Dedifferentiated amniotic fluid mesenchymal stem cell (primary cell): ENCODE measurements at regions not wholly inside any gene's neighbourhood (a gene's known extent, or its start where the extent isn't known, plus 50 kb on each side); places are given as distances from the start of the nearest gene placed in this dataset.

Experiments used
- DNase-seq: peaks from one replicate; pipeline ENCODE4 v3.0.0-alpha.2; 2016; ENCODE audit errors: extremely low spot score

DNA sequence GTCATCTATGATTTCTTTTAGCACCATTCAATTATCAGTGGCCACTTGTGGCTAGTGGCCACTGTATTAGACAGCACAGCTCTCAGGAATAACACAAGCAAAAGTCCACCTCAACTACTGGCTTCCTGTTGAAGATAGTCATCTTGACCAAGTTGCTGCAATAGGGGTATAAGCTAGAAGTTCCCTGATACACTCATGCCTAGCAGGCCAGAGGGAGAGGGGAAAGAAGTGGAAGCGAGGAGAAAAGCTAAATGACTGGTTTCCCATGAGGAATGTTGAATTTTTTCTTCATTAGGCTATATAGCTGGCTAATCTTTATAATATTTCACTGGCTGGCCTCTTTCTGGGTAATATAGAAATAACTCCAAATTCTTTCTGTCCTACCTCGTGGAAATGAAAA is 327.5 kb upstream of the MEOX2 start:
- no peak for DNase-seq

DNA sequence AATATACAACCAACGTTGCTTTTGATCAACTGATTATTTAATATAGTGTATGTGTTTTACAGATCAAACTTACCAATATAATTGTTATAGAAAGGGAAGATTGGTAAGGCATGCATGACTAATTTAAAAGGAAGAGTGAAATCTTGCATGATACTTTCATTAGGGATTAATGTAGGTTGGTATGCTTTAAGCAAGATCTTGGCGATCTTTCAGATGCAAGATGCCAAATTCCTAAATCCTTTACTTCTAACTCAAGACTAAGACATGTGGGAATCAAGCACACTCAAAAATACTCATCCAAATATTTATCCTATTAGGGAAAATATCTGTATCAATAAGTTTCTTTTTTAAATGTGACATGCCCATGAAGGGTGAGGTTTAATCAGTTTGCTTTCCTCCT is 321.4 kb upstream of the MEOX2 start:
- no peak for DNase-seq

DNA sequence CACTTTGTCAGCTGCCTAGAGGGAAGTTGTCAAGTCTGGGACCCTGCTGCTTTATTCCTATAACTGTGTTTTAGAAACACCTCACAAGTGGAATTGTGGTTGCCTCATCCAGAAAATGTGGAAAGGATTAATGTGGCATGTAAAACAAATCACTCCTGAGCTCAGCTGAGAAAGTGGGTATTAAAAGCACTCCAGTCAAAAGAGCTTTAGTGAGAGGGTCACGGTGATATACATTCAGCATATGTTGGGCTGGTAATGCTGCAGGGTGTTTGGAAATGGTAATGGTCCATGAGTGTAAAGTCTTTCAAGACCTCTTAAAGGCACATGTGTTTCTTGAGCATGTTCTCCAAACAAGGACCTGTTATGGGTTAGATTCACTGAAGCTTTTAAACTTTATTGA is 318.2 kb upstream of the MEOX2 start:
- DNase-seq = no peak

DNA sequence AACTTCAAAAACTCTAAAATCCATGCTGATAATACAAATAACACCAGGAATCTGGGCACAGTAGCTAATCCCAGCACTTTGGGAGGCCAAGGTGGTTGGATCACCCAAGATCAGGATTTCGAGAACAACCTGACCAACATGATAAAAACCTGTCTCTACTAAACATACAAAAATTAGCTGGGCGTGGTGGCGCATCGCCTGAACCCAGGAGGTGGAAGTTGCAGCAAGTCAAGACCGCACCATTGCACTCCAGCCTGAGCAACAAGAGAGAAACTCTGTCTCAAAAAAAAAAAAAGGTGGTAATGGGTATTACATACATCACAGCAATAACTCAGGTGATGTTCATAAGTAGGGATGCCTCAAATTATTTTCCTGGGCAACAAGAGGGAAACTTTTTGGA is 315.0 kb upstream of the MEOX2 start:
- DNase-seq = no peak

DNA sequence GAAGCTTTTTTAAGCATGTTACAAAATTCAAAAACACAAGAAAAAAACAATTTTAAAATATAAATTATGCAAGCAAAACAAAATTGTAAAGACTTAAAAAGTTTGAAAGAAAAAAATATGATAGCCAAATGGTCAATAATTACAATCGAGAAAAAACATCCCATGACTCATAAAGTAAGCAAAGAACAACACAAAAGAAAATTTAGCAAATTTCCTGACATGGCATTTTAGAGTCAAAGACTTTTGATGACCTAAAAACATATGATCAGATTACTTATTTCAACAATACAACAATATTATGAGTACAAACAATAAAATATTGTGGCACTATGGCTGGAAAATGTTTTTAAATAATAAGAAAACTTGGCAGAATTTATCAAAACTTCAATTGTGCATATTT is 312.1 kb upstream of the MEOX2 start:
- no peak for DNase-seq

DNA sequence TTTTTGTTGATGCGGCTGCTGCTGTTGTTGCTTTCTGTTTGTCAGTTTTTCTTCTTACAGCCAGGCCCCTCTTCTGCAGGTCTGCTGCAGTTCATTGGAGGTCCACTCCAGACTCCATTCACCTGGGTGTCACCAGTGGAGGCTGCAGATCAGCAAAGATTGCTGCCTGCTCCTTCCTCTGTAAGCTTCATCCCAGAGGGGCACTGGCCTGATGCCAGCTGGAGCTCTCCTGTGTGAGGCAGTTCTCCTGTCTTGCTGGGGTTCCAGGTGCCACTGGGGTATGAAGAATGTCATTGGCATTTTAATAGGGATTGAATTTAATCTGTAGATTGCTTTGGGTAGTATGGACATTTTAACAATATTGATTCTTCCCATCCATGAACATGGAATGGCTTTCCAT is 308.5 kb upstream of the MEOX2 start:
- DNase-seq = no peak

DNA sequence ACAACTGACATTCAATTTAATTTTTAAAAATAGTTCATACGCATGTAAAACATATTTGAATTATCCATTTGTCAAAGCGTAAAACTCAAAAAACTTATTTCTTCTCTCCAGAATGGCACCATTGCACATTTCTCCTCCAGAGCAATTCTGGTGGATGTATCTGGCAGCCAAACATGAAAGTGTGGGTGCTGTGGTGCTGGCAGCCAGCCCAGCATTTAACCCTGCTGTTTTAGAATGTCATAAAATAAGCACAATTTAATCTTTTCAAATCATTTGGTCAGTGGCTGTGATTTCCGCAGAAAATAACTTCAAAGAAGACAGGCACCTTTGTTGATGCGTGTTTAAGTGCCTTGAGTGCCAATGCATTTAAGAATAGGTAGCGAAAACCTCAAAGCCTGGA is 302.7 kb upstream of the MEOX2 start:
- DNase-seq = no peak

DNA sequence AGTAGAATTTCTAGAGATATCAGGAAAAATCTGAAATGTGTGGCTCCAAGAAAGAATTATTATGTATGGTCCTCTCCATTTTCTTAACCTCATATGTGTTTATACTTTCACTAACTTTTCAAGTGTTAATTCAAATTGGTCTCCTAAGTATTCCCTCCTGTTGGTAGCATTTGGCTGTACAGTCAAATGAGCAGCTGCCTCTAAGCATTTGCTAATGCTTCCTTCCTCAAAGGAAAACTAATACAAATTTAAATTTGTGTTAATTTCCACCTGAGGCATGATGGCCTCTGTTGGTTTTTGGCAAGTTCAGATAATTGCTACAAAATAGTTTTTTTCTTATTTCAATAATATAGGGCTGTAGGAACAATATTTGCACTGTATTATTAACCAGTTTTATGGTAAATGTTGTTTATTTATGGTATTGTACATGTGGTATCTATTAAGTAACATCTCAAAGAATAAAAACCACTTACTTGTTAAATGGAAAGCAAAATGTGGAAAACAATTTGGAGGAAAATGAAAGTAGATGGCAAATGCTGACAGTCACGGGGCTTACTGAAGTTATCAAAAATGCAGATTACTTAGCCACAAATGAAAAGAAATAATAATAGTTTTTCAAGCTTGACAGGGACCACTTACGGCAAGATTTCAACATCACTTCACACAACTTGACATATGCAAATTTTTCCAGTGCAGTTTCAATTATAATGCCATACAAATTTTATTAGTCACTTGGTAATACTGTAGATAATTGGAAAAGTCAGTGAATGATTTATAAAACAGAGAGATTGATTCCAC is 299.3 kb upstream of the MEOX2 start:
- DNase-seq = no peak

DNA sequence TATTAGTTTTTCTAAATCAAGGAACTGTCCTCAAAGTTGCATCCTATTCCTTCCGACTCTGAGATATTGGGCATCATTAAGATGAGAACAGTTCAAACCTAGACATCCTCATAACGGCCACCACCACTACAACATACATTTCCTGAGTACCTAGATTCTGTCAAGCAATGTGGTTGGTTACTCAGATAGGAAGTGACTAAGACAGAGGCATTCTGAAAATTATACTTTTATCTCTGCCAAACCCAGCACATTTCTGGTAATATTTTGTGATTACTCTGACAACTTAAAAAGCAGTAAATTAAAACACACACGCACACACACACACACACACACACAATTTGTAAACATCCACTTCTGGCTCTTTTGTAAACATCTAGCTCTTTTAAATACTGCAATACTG is 291.2 kb upstream of the MEOX2 start:
- DNase-seq = no peak

DNA sequence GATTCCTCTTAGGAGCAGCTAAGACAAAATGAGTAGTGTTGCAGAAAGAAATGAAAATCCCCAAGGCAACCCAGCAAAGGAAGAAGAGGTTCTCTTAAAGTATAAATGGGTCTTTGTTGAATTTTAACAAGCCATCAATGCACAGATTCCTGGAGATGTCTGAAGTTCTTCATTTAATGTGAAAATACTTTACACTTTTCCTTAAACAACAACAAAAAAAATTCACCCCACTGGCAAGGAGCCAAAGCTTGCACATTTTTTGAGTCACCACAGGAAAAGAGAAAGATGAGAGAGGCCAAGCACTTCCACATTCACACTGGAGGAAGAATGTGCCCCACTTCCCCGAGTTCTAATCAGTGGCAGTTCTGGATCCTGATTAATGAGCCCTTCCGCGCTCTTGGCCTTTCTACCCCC is 286.4 kb upstream of the MEOX2 start:
- no peak for DNase-seq

DNA sequence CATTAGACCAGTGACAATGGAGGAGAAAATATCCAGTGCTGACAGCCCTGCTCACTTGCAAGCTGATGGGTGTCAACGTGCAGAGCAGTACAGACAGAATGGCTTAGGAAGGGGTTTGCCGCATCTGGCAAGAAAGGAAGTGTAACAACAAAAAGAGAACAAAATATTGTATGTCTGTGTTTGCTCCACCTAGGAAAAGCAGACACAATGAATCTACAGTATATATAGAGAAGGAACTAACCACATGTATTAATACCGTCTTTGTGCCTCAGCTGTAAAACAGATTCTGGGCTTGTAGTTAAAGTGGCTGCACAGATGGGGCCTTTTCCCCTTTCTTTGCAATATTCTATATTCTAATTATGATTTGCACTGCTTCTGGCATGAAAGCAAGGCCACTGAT is 281.1 kb upstream of the MEOX2 start:
- no peak for DNase-seq

DNA sequence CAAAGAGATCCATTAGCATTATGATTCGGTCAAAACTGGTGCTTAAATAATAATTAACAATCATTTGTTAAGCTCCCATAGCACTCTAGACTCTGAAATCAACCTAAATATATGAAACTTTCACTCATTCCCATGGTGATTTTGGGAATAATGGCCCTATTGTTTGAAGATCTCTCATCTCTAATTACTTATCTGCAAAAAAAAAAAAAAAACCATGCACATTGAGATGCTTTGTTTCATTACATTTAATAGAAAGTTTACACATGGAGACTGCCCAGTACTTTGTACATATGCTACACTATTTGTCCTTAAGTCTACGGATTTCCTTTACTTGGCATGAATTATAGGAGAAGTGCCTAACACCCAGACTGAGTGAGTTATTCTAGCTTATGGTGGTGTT is 280.6 kb upstream of the MEOX2 start:
- no peak for DNase-seq

DNA sequence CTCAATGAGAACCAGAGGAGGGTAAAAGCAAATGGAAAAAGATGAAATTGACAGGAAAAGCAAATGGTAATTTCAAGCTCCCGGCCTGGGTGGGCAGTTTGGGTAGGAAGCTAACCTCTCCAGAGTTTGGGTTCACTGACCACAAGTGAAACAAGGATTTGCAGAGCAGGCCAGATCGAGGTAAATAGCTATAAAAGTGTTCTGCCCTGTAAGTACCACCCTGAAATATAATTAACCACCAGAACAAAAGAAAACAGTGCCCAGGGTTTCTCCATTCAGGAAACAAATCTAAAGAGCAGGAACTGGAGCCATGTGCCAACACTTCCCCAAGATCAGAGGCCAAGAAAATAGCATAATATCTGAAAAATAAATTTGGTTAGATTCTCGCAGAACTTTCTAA is 276.7 kb upstream of the MEOX2 start:
- DNase-seq = no peak

DNA sequence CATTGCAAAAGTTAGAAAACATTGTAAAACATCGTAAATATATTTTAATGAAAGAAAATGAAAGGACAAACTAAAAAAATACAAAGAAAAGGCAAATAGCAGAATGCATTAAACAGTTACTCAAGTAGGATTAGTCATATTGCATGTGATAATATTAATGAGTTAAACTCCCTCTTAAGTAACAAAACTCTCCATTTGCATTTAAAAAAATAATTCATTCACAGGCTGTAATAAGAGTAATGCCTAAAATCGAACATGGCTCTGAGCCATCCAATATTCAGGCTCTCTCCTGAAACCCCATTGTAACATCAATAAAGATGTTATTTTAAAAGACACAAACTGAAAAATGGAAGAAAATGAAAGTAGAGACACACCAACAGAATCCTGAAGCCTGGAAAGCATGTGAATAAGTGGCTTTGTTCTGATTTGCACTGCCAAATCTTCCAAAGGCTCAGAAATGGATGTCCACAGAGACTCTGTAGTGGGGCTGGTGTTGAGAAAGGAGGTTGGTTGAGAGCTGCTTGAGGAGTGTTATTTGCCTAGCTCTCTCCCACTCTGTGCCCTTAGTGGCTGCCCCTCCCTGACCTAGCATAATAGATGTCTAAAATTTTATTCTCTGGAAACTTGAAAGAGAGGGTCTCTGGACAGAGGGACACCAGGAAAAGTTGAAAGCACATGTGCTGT is 268.3 kb upstream of the MEOX2 start:
- DNase-seq = no peak

DNA sequence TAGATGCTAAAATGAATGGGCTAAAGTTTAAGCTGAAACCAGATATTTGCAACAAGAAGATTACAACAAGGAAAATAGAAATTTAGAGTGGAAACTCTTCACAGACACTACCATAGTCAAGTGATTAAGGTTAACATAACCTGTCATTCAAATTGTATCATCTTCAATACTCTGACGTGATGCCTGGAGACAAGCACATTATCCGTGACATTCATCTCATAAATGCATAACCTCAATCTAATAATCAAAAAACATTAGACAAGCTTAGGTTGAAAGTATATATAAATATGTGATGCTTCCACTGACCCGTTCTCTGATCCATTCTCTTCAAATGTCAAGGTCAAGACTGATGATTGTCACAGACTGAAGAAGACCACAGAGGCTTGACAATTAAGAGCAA is 263.8 kb upstream of the MEOX2 start:
- no peak for DNase-seq

DNA sequence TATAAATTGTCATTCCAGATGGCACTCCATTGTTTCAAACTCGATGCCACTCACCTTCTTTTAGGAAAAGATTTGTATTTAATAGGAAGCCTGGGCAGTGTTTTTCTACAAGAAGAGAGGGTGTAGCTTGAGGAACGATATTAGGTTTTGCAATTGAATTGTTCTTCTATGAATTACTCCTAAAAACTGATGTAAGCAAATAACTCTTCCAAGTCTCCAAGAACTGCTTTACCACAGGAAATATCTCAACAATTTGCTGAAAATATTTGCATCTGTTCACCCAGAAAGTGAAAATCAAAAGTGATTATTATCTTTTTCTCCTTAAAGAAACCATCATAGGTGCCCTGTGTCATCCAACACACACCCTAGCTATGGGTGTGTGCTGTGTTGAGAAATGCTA is 261.3 kb upstream of the MEOX2 start:
- DNase-seq = no peak

DNA sequence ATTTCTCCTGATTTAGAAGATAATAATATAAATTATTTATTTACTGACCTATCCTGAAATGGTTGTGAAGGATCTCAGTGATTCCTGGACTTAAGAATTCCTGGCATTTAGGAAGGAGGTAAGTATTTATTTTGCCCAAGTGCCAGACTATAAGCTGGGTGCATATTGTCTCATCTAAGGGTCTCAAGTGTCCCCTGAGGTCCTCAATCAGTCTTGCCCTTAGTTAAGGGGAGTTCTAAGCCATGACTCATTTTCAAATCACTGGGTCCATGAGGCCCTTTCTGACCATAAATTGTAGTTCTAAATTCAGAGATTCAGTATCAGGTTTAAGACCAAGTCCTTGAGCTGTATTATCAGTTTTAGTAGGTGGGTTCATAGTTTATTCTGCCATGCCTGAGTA is 251.6 kb upstream of the MEOX2 start:
- DNase-seq = no peak

DNA sequence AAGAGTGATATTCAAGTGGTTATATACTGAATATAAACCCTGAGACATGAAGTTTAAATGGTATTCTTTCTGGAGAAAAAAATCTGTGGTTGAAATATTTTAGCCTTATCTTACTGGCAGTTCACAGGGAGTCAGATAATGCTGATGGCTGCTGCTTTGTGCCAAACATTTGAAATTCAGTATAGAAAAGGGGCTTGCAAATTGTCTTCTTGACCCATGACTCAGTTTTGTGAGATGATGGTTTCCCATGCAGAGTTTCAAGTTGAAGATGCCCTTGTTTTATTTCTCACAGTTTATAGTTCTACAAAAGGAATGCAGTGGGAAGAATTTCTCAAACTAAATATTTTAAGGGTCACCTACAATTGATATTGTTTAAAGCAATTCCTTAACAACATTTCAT is 251.1 kb upstream of the MEOX2 start:
- DNase-seq = no peak

DNA sequence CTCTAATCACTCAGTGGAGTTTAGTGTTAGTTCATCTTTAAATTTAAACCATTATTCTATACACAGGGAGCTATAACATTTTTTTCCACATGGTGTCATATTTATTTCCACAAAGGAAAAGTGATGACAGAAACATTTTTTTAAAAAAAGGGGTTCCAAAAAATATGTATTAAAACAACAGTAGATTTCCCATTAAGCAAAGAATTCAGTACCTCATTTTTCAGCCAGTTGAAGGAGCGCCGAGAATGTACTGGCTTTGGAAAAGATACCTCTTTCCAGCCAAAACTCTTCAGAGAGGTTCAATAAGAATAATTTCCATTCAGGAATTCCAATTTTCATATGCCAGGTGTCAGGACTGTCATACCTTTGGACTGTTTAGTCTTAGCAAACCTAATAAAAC is 250.5 kb upstream of the MEOX2 start:
- DNase-seq = no peak

DNA sequence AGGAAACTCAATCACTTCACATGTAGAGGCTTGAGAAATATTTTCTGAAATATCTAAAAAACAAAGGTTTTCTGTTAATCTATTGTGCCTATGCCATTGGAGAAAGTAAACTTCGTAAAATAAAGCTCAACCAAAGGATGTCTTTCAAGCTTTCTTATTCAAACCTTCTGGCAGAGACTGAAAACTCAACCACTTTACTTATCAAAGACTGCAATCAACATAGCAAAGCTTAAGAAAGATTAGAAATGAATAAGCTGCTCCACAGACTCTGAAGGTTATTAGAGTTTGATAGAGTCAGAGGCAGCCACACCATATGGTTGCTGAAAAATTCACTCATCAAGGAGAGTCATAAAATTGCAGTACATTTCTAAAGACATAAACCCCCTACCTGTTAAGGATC is 245.8 kb upstream of the MEOX2 start:
- DNase-seq = no peak

DNA sequence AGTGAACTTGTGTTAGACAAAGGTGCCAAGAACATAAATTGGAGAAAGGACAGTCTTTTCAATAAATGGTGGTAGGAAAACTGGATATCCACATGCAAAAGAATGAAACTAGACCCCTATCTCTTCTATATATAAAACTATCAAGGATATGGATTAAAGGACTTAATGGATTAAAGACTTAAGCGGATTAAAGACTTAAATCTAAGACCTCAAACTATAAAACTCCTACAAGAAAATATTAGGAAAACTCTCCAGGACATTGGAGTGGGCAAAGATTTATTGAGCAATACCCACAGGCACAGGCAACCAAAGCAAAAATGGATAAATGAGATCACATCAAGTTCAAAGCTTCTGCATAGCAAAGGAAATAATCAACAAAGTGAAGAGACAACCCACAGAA is 242.9 kb upstream of the MEOX2 start:
- DNase-seq = no peak

DNA sequence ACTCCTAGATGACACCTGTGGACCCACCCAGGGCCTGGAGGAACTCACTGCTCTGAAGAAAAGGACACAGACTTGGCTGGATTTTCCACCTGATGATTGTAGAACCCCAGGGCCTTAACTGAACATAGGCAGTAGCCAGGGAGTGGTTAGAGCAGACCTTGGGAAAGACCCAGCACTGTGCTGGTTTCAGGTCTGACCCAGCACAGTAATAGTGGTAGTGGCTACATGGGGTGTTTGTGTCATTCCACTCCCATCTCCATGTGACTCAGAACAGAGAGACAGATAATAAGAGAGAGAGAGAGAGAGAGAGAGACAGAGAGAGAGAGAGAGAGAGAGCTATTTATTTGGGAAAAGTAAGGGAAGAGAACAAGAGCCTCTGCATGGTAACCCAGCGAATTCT is 239.1 kb upstream of the MEOX2 start:
- no peak for DNase-seq

DNA sequence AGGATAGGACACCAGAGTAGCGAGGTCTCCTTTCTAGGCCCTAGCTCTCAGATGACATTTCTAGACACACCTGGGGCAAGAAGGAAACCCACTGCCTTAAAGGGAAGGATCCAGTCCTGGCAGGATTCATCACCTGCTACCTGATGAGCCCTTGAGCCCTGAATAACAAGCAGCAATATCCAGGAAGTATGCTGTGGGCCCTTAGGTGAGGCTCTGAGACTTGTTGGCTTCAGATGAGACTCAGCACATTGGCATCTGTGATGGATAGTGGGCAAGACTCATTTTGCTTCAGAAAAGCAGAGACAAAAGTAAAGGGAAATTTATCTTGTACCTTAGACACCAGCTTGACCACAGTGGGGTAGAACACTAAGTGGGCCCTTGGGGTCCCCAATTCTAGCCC is 238.4 kb upstream of the MEOX2 start:
- DNase-seq = no peak

DNA sequence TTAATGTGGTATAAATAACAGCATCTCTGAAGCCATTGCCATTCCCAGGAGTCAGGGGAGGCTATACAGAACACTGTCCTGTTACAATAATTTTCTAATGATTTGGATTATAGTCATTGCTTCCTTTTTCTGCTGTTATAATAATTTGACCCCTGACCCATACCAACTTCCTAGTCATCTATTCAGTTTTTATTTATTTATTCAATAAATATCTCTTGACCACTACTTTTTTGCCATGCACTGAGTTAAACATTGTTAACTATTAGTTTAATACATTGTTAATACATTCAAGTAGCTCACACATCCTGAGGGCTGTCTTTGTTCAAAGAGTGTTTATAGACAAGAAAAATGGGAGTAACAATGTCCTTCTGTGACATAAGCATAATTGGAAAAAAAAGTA is 235.5 kb upstream of the MEOX2 start:
- DNase-seq = no peak
